PC-3 (cell line): ENCODE measurements at regions not wholly inside any gene's neighbourhood (a gene's known extent, or its start where the extent isn't known, plus 50 kb on each side); places are given as distances from the start of the nearest gene placed in this dataset.

Experiments used
- ATAC-seq: fragments of 200-7000 bp; cut with Tn5 transposase; 2 replicates; pipeline ENCODE4 v1.9.1; 2020; ENCODE audit warnings: mild to moderate bottlenecking, moderate library complexity
- BruUV-seq: library from RNA; stranded (reverse); fragments of 400-500 nt; replicated peaks from 2 replicates; lab custom pipeline; 2021; lab: Mats Ljungman, UMichigan
- CTCF ChIA-PET: fragments of 300-600 bp; sonication (Branson Sonifier 250); formaldehyde crosslinking; loops from one replicate; lab custom pipeline; 2022; ENCODE audit warnings: antibody characterized with exemption; lab: Charles Lee
- POLR2A ChIA-PET: fragments of 300-600 bp; sonication (Branson Sonifier 250); formaldehyde crosslinking; loops from one replicate; lab custom pipeline; 2022; ENCODE audit warnings: antibody characterized with exemption; ENCODE audit not compliant: unreplicated experiment; lab: Charles Lee
- DNase-seq: peaks from one replicate; pipeline ENCODE4 v3.0.0-alpha.2; 2015
- H2AFZ ChIP-seq: fragments of 300-600 bp; sonication (generic); 2 replicates; pipeline ENCODE4 v1.6.0; 2016; ENCODE audit warnings: antibody characterized with exemption, low read length
- H3F3A ChIP-seq: fragments of 300-600 bp; sonication (generic); one replicate; pipeline ENCODE4 v1.6.0; 2017; ENCODE audit warnings: antibody characterized with exemption, low read length, control low read depth, mild to moderate bottlenecking; ENCODE audit not compliant: unreplicated experiment
- H3K27ac ChIP-seq: fragments of 300-600 bp; sonication (generic); 2 replicates; pipeline ENCODE4 v1.5.1; 2016; ENCODE audit warnings: mild to moderate bottlenecking, low read length
- H3K27me3 ChIP-seq: fragments of 300-600 bp; sonication (generic); 2 replicates; pipeline ENCODE4 v1.6.1; 2016; ENCODE audit warnings: low read length, mixed read lengths
- H3K36me3 ChIP-seq: fragments of 300-600 bp; sonication (generic); 2 replicates; pipeline ENCODE4 v1.6.1; 2016; ENCODE audit warnings: low read depth, mixed run types, low read length, mixed read lengths
- H3K4me1 ChIP-seq: fragments of 300-600 bp; sonication (generic); 2 replicates; pipeline ENCODE4 v1.5.1; 2016; ENCODE audit warnings: low read length; ENCODE audit not compliant: insufficient read depth
- H3K4me2 ChIP-seq: fragments of 300-600 bp; sonication (generic); 2 replicates; pipeline ENCODE4 v1.6.0; 2016; ENCODE audit warnings: low read length
- H3K4me3 ChIP-seq: fragments of 300-600 bp; sonication (generic); 2 replicates; pipeline ENCODE4 v1.5.1; 2016; ENCODE audit warnings: mild to moderate bottlenecking, low read length, mixed read lengths
- H3K79me2 ChIP-seq: fragments of 300-600 bp; sonication (generic); 2 replicates; pipeline ENCODE4 v1.6.1; 2017; ENCODE audit warnings: low read length, mixed read lengths
- H3K9ac ChIP-seq: fragments of 300-600 bp; sonication (generic); 2 replicates; pipeline ENCODE4 v1.6.0; 2016; ENCODE audit warnings: mild to moderate bottlenecking, low read length
- H3K9me2 ChIP-seq: fragments of 300-600 bp; sonication (generic); replicated peaks from 2 replicates; pipeline ENCODE4 v1.6.1; 2016; ENCODE audit warnings: mixed run types, low read length, mixed read lengths
- H3K9me3 ChIP-seq: fragments of 300-600 bp; sonication (generic); 2 replicates; pipeline ENCODE4 v1.6.1; 2016; ENCODE audit warnings: low read length, mixed read lengths
- H4K20me1 ChIP-seq: fragments of 300-600 bp; sonication (generic); 2 replicates; pipeline ENCODE4 v1.6.1; 2016; ENCODE audit warnings: low read length, mixed read lengths
- EZH2 ChIP-seq: fragments of 300-600 bp; sonication (generic); IDR thresholded peaks from one replicate; pipeline ENCODE4 v1.6.1; 2017; ENCODE audit warnings: antibody characterized with exemption, mild to moderate bottlenecking, low read length; ENCODE audit not compliant: unreplicated experiment
- EZH2phosphoT487 ChIP-seq: fragments of 300-600 bp; sonication (generic); IDR thresholded peaks from 2 replicates; pipeline ENCODE4 v1.6.1; 2018; ENCODE audit warnings: mild to moderate bottlenecking, antibody characterized with exemption, low read length, borderline replicate concordance
- intact Hi-C: fragments of 100-400 bp; cut with micrococcal nuclease; formaldehyde crosslinking; loops from 2 replicates; pipeline ENCODE4 v1.9.0; 2023
- TF ChIP-seq, protein P1 (sequence below): fragments of 300-600 bp; sonication (generic); conservative IDR thresholded peaks from 2 replicates; pipeline ENCODE4 v1.5.1; 2017; ENCODE audit warnings: antibody characterized with exemption, low read depth, mild to moderate bottlenecking, low read length

- H3K9me2 ChIP-seq: no peaks in the 10 kb centered on the region
- H3K9me3 ChIP-seq: no peaks in the 10 kb centered on the region
- peak overlapping the region; percentile 75 for H3K27ac ChIP-seq
- H3K4me1 ChIP-seq: peaks cover 29% of the 10 kb centered on the region
- no peak overlapping the region for H3K4me3 ChIP-seq
- H3K4me2 ChIP-seq: no peak overlapping the region
- H2AFZ ChIP-seq: no peak overlapping the region
- no peaks in the 10 kb centered on the region for H3K79me2 ChIP-seq
- ChIA-PET CTCF (no interaction called here), POLR2A (no interaction called here)
- H3K36me3 ChIP-seq: no peaks in the 10 kb centered on the region
- TF ChIP-seq, protein P1, sequence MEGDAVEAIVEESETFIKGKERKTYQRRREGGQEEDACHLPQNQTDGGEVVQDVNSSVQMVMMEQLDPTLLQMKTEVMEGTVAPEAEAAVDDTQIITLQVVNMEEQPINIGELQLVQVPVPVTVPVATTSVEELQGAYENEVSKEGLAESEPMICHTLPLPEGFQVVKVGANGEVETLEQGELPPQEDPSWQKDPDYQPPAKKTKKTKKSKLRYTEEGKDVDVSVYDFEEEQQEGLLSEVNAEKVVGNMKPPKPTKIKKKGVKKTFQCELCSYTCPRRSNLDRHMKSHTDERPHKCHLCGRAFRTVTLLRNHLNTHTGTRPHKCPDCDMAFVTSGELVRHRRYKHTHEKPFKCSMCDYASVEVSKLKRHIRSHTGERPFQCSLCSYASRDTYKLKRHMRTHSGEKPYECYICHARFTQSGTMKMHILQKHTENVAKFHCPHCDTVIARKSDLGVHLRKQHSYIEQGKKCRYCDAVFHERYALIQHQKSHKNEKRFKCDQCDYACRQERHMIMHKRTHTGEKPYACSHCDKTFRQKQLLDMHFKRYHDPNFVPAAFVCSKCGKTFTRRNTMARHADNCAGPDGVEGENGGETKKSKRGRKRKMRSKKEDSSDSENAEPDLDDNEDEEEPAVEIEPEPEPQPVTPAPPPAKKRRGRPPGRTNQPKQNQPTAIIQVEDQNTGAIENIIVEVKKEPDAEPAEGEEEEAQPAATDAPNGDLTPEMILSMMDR: no peak
- TF ChIP-seq EZH2 (no peak), EZH2phosphoT487 (no peak)
- DNase-seq: peak; percentile 97
- no peak overlapping the region for H3K9ac ChIP-seq
- peaks cover 11% of the 10 kb centered on the region; the same call in 1 of the 2 replicates for H3K27me3 ChIP-seq
- no peak for ATAC-seq
- intact Hi-C loops: no loop called here
- no peaks in the 10 kb centered on the region for H4K20me1 ChIP-seq
- BruUV-seq: no TSS peak
- H3F3A ChIP-seq: peaks cover 3% of the 10 kb centered on the region
Observed at GRCh38 chr20:6651016-6651415, 116.5 kb upstream of the BMP2 start.

DNA sequence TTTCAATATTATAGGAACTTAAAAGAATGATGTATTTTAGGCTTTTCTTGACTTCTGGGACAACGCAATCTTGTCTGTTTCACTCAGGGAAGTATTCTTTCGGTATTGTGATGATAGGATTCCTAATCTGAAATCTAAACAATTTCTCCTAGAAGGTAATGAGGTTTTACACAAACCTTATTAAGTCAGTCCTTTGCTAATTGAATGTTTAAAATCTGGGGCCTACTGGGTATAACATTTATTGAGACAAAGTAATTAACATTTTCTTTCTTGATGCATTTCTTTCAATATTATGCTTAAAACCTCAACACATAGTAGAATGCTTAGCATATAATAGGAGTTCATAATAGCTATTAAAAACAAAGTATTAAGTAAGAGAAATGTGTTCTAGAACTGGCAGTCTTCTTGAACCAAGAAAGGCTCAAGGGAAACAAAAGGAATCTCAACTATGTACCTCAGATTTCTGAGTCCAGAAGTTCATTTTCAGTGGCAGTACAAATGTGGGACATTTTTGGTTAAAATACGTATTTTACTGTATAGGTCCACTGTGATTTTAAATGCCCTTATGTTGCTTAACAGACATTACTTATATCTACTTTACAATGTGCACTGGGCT is 121.4 kb upstream of the BMP2 start:
- Histone ChIP-seq H3K79me2 (no peaks in the 10 kb centered on the region), H3K9ac (no peak overlapping the region), H4K20me1 (no peaks in the 10 kb centered on the region), H3K27me3 (peaks cover 39% of the 10 kb centered on the region), H3F3A (no peaks in the 10 kb centered on the region), H3K36me3 (no peaks in the 10 kb centered on the region), H3K4me3 (no peak overlapping the region), H2AFZ (no peak overlapping the region), H3K9me2 (no peaks in the 10 kb centered on the region), H3K4me1 (peaks cover 5% of the 10 kb centered on the region), H3K27ac (no peak overlapping the region), H3K4me2 (no peak overlapping the region), H3K9me3 (no peaks in the 10 kb centered on the region)
- POLR2A ChIA-PET: interaction anchor here (0.7 kb wide), 1 partner anchor 52 kb away, joined by 3 read pairs; no protein-coding TSS in a partner anchor
- intact Hi-C loops: no loop called here
- CTCF ChIA-PET: no interaction called here
- DNase-seq (no peak), ATAC-seq (no peak)
- no TSS peak for BruUV-seq
- no peak for TF ChIP-seq EZH2phosphoT487
- TF ChIP-seq, protein P1: no peak
- no peak for TF ChIP-seq EZH2

DNA sequence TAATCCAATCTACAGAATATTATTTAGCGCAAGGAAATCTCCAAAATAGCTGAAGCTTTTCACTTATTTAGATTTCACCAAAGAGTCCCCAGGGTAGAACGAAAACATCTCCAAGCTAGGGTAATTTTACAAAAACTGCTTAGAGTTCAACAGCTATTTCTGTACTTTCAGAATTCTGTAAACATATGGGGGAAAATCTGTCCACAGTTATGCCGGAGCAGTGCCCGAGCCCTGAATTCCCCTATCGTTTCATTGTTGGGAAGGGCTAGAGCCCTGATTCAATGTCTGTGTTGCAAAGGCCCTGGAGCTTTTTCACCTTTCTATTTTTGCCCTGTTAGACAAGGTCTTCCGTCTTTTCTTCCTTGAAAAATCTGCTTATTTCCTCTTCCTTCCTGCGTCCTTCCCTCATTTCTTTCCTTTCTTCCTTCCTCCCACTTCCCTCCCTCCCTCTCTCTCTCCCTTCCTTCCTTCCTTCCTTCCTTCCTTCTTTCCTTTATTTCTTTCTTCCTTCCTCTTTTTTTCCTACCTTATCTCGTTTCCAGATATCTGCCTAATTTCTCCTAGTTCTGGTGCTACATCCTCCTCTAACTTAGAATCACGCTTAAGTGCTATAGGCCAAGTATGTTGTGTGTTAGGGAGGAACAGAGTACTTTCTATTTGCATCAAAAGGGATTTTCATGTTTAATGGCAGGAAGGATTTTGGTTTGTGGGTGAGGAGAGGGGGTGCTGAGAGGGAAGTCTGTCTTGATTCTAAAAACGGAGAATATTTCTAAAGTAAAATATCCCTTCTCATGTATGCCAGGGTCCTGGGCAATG is 122.5 kb upstream of the BMP2 start:
- no peak overlapping the region for H3K4me3 ChIP-seq
- H2AFZ ChIP-seq: no peak overlapping the region
- H3K79me2 ChIP-seq: no peaks in the 10 kb centered on the region
- DNase-seq (no peak), ATAC-seq (no peak)
- no peaks in the 10 kb centered on the region for H3F3A ChIP-seq
- no peaks in the 10 kb centered on the region for H3K9me2 ChIP-seq
- no peaks in the 10 kb centered on the region for H3K36me3 ChIP-seq
- intact Hi-C loops: no loop called here
- H4K20me1 ChIP-seq: no peaks in the 10 kb centered on the region
- TF ChIP-seq EZH2phosphoT487: no peak
- no peak for TF ChIP-seq EZH2
- TF ChIP-seq, protein P1: no peak
- POLR2A ChIA-PET: no interaction called here
- H3K4me2 ChIP-seq: no peak overlapping the region
- no peaks in the 10 kb centered on the region for H3K4me1 ChIP-seq
- no peak overlapping the region for H3K27ac ChIP-seq
- peaks cover 39% of the 10 kb centered on the region for H3K27me3 ChIP-seq
- no TSS peak for BruUV-seq
- no peak overlapping the region for H3K9ac ChIP-seq
- no peaks in the 10 kb centered on the region for H3K9me3 ChIP-seq
- CTCF ChIA-PET: no interaction called here
